GM18907 (cell line): ENCODE measurements at regions not wholly inside any gene's neighbourhood (a gene's known extent, or its start where the extent isn't known, plus 50 kb on each side); places are given as distances from the start of the nearest gene placed in this dataset.

Source experiments
- ATAC-seq: cut with Tn5 transposase; IDR thresholded peaks from one replicate; pipeline ENCODE4 v1.9.1; 2021; ENCODE audit warnings: mild to moderate bottlenecking, moderate library complexity; ENCODE audit not compliant: unreplicated experiment

GRCh38 chr4:18248611-18249010 lies 227.1 kb upstream of the LCORL start:
- no peak for ATAC-seq

- no peak for ATAC-seq
Observed at GRCh38 chr4:18247189-18247588, 225.6 kb upstream of the LCORL start.

GRCh38 chr4:18242919-18243693 lies 221.6 kb upstream of the LCORL start:
- ATAC-seq, result no peak

DNA sequence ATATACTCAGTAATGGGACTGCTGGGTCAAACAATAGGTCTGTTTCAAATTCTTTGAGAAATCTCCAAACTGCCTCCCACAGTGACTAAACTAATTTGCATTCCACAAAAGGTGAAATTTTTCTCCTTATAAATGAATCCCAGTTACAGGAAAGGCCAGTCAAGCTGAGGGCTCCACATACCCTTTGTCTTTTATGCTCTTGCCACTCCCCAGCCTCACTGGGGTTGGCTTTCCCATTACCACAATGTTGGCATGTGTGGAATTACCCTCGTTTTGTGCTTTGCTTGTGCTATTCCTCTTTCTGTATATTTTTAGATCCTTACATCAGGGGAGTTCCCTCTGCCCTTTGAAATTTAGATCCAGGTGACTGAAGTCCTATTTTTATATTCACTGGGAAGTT lies 220.2 kb upstream of the LCORL start:
- no peak for ATAC-seq

GRCh38 chr4:18234108-18234507 lies 212.6 kb upstream of the LCORL start:
- no peak for ATAC-seq

DNA sequence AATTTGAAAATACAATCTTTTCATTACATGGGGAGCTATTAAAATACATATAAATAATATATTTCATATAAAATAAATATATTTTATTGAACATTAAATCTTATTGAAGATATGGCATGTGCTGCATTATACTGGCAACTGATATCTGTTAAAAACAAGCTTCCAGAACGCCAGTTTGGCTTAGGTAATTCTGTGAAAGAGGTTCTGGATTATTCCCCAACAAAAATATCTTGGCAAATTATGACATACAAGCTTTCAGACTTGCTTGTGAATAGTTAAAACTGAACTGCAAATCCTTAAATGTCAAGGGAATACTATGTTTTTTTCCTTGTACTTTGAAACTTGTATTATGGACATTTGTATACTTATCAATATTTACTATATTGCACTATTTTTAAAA lies 210.2 kb upstream of the LCORL start:
- ATAC-seq, result no peak

GRCh38 chr4:18227880-18228279 lies 206.3 kb upstream of the LCORL start:
- no peak for ATAC-seq

- ATAC-seq, result peak; percentile 55
Observed at GRCh38 chr4:18214411-18215055, 193.0 kb upstream of the LCORL start.

DNA sequence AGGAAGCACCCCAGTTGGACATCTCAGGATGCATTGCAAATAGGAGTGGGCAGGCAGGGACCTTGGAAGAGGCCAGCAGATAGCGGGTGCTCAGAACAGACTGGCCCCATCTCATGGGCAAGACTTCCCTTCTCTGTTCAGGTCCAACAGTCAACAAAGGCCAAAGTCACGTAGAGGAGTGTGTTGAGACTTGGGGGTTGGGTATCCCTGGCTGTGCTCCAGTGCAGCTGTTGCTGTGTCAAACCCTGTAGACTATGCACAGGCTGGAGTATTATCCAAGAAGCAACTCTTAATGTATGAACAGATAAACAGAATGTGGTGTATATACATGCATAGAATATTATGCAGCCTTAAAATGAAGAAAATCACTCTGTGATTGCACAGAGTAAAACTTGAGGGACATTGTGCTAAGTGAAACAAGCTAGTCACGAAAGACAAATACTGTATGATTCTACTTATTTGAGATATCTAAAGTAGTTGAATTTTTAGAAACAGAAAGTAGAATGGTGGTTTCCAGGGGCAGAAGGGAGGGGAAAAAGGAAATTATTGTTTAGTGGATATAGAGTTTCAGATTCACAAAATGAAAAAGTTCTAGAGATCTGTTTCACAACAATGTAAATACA lies 192.1 kb upstream of the LCORL start:
- ATAC-seq, result no peak

DNA sequence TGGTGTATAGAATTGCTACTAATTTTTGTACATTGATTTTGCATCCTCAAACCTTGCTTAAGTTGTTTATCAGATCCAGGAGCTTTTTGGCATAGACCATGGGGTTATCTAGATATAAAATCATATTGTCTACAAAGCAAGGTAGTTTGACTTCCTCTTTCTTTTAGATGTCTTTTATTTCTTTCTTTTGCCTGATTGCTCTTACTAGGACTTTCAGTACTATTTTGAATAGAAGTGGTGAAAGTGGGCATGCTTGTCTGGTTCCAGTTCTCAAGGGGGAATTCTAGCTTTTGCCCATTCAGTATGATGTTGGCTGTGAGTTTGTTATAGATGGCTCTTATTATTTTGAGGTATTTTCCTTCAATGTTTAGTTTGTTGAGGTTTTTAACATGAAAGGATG lies 187.9 kb upstream of the LCORL start:
- ATAC-seq, result peak; percentile 87

DNA sequence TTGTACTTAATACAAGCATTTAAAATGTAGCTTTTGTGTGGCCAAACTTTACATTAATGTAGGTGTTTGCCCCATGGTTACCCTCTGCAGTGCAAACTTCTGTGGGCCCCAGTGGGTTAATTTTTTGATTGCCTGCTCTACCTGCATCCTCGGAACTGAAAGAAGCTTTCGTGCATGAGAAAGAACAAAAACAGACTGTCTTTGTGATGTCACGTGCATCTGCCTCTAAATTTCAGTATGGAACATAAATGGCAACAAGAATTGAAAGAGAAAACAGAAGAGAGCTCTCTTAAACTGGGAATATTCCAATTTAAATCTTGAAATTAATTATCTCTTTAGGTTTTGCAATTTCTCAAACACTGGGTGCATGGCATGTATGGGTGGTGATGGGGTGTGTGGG lies 182.4 kb upstream of the LCORL start:
- no peak for ATAC-seq

- ATAC-seq, result no peak
Observed at GRCh38 chr4:18202486-18202885, 180.9 kb upstream of the LCORL start.

DNA sequence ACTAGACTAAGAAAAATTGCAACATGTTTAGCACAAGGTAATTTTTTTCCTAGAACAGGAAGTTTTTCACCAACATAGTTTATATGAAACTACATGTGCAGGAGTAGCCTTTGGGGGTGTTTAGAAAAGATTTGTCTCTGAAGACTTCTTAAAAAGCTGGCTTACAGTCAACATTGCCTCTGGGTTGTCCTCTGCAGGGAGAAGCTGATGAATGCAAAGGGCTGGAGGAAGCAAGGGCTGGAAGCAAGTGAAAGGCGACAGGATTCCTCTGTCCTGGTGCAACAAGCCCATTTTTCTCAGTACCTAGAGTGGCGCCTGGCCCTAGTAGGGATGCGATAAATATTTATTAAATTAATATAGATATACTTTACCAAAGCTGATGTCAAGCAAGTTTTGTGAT lies 180.3 kb upstream of the LCORL start:
- ATAC-seq, result no peak

- no peak for ATAC-seq
Observed at GRCh38 chr4:18198653-18199052, 177.1 kb upstream of the LCORL start.

- ATAC-seq, result no peak
Observed at GRCh38 chr4:18197467-18197866, 175.9 kb upstream of the LCORL start.

- ATAC-seq, result no peak
Observed at GRCh38 chr4:18194278-18194677, 172.7 kb upstream of the LCORL start.

DNA sequence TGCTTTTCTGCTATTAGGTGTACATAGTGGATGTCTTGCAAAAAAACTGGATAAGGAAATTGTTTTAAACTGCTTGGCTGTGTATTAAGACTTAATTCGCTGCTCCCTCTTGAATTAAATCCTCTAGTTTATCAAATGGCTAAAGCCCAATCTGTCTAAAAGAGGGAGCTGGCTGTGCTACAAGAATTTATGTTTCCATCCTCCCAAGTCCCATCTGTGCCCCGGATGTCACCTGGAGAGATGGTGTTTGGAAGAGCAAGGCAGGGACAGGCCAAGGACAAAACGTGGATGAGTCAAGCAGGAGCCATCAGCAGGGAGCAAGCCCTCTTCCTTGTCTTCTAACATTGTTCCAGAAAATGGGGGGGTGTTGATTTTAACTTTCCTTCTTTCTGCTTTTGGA lies 171.3 kb upstream of the LCORL start:
- no peak for ATAC-seq

- ATAC-seq, result no peak
Observed at GRCh38 chr4:18185491-18185890, 163.9 kb upstream of the LCORL start.

- ATAC-seq, result peak; percentile 90
Observed at GRCh38 chr4:18180892-18181291, 159.3 kb upstream of the LCORL start.

GRCh38 chr4:18180122-18180521 lies 158.6 kb upstream of the LCORL start:
- ATAC-seq, result no peak

- ATAC-seq, result no peak
Observed at GRCh38 chr4:18171896-18172295, 150.3 kb upstream of the LCORL start.

- no peak for ATAC-seq
Observed at GRCh38 chr4:18167831-18168230, 146.3 kb upstream of the LCORL start.
